Glutamatergic neuron (in vitro differentiated cells): ENCODE measurements at regions not wholly inside any gene's neighbourhood (a gene's known extent, or its start where the extent isn't known, plus 50 kb on each side); places are given as distances from the start of the nearest gene placed in this dataset.

Experiments
- DNase-seq: peaks from one replicate; pipeline ENCODE4 v3.0.0; 2022
- H3K27ac Mint-ChIP-seq: one replicate; pipeline ENCODE4 v1.8.0; 2020; ENCODE audit warnings: mild to moderate bottlenecking, mixed read lengths, inconsistent platforms; ENCODE audit not compliant: unreplicated experiment
- H3K27me3 Mint-ChIP-seq: one replicate; pipeline ENCODE4 v1.8.0; 2020; ENCODE audit warnings: mild to moderate bottlenecking, moderate library complexity, mixed read lengths, inconsistent platforms; ENCODE audit not compliant: unreplicated experiment
- H3K36me3 Mint-ChIP-seq: one replicate; pipeline ENCODE4 v1.8.0; 2020; ENCODE audit warnings: mild to moderate bottlenecking, mixed read lengths, inconsistent platforms; ENCODE audit not compliant: unreplicated experiment
- H3K4me1 Mint-ChIP-seq: one replicate; pipeline ENCODE4 v1.8.0; 2020; ENCODE audit warnings: mild to moderate bottlenecking, low read depth, mixed read lengths, inconsistent platforms; ENCODE audit not compliant: unreplicated experiment
- H3K4me3 Mint-ChIP-seq: one replicate; pipeline ENCODE4 v1.8.0; 2020; ENCODE audit warnings: mild to moderate bottlenecking, mixed read lengths, inconsistent platforms; ENCODE audit not compliant: unreplicated experiment
- H3K9me3 Mint-ChIP-seq: one replicate; pipeline ENCODE4 v1.8.0; 2020; ENCODE audit warnings: mild to moderate bottlenecking, moderate library complexity, mixed read lengths, inconsistent platforms; ENCODE audit not compliant: unreplicated experiment
- CTCF ChIP-seq: fragments of 200-600 bp; sonication (generic); IDR thresholded peaks from one replicate; pipeline ENCODE4 v1.5.0; 2021; ENCODE audit not compliant: partially characterized antibody, unreplicated experiment

- H3K36me3 Mint-ChIP-seq, result no peaks in the 10 kb centered on the region
- H3K4me1 Mint-ChIP-seq, result peaks cover 5% of the 10 kb centered on the region
- no peak for TF ChIP-seq CTCF
- DNase-seq, result no peak
- no peak overlapping the region for H3K27ac Mint-ChIP-seq
- H3K4me3 Mint-ChIP-seq, result no peak overlapping the region
- no peaks in the 10 kb centered on the region for H3K27me3 Mint-ChIP-seq
- H3K9me3 Mint-ChIP-seq, result no peaks in the 10 kb centered on the region
These were observed 259.7 kb downstream of the CDH10 start for GRCh38 chr5:24385070-24385469.

- no peaks in the 10 kb centered on the region for H3K36me3 Mint-ChIP-seq
- no peak overlapping the region for H3K27ac Mint-ChIP-seq
- no peak for TF ChIP-seq CTCF
- no peaks in the 10 kb centered on the region for H3K27me3 Mint-ChIP-seq
- H3K4me1 Mint-ChIP-seq, result peaks cover 5% of the 10 kb centered on the region
- DNase-seq, result no peak
- H3K9me3 Mint-ChIP-seq, result no peaks in the 10 kb centered on the region
- no peak overlapping the region for H3K4me3 Mint-ChIP-seq
These were observed 259.2 kb downstream of the CDH10 start for GRCh38 chr5:24385617-24386016.

- H3K4me3 Mint-ChIP-seq, result no peak overlapping the region
- peaks cover 7% of the 10 kb centered on the region for H3K36me3 Mint-ChIP-seq
- no peak for TF ChIP-seq CTCF
- no peaks in the 10 kb centered on the region for H3K4me1 Mint-ChIP-seq
- H3K27ac Mint-ChIP-seq, result no peak overlapping the region
- H3K27me3 Mint-ChIP-seq, result no peaks in the 10 kb centered on the region
- DNase-seq, result no peak
- H3K9me3 Mint-ChIP-seq, result no peaks in the 10 kb centered on the region
These were observed 256.3 kb downstream of the CDH10 start for GRCh38 chr5:24388448-24388847.

- TF ChIP-seq CTCF, result no peak
- Mint-ChIP-seq H3K27me3 (no peaks in the 10 kb centered on the region), H3K4me1 (no peaks in the 10 kb centered on the region), H3K27ac (no peak overlapping the region), H3K4me3 (no peak overlapping the region), H3K36me3 (peaks cover 7% of the 10 kb centered on the region), H3K9me3 (peaks cover 3% of the 10 kb centered on the region)
- no peak for DNase-seq
These were observed 254.8 kb downstream of the CDH10 start for GRCh38 chr5:24389968-24390367.

- H3K27ac Mint-ChIP-seq, result no peak overlapping the region
- no peak overlapping the region for H3K4me3 Mint-ChIP-seq
- no peak for TF ChIP-seq CTCF
- H3K27me3 Mint-ChIP-seq, result no peaks in the 10 kb centered on the region
- H3K36me3 Mint-ChIP-seq, result peaks cover 7% of the 10 kb centered on the region
- peaks cover 3% of the 10 kb centered on the region for H3K9me3 Mint-ChIP-seq
- H3K4me1 Mint-ChIP-seq, result no peaks in the 10 kb centered on the region
- DNase-seq, result no peak
These were observed 253.0 kb downstream of the CDH10 start for GRCh38 chr5:24391816-24392215.
